ENCODE measurements at regions not wholly inside any gene's neighbourhood (a gene's known extent, or its start where the extent isn't known, plus 50 kb on each side); places are given as distances from the start of the nearest gene placed in this dataset.
A peak's percentile ranks its signal among the peaks of the same experiment; 100 is the strongest.

DNA sequence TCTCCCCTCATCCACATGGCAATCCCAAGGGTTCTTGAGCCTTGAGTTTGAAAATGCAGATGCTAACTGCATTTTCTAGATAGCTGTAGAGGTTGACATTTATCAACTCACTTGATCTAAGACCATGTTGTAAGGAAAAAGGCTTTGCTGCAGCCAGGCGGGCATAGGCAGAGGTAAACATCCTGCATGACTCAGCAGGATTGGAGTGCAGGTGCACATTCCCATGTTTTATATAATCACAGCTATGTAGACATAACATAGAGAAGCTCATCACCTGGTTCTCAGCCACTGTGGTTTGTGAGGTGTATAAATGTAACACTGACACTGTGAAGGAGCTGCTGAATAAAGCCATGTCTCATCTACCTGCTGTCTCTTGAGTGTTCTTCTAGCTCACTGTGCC, 62.3 kb upstream of the PDE5A start:
- intact Hi-C loops (cut with micrococcal nuclease) = no loop called here
- Histone ChIP-seq H2BK20ac (ENCODE audit: low read depth, low read length) (peak overlapping the region; percentile 86), H3K9me3 (ENCODE audit: control insufficient read depth, insufficient read depth, low read length) (no peaks in the 10 kb centered on the region), H3K18ac (ENCODE audit: low read depth, low read length) (peak overlapping the region; percentile 87), H3K4me2 (ENCODE audit: low read depth, low read length) (no peak overlapping the region), H3K79me1 (ENCODE audit: low read depth in 1 of 2, low read length in 2 of 2) (0 out of 4 replicates have a peak, but pooled peaks cover 0 to 4% of the 10 kb centered on the region in 2 experiments), H3K56ac (ENCODE audit: extremely low read depth, insufficient read depth, low read length) (no peak overlapping the region), H2AK5ac (ENCODE audit: low read depth, low read length) (peak overlapping the region; percentile 86; the same call in 1 of the 2 replicates), H2BK120ac (ENCODE audit: low read depth, low read length) (peak overlapping the region; percentile 77), H2AFZ (replicated peaks; ENCODE audit: low read length, poor library complexity) (no peak overlapping the region), H4K91ac (ENCODE audit: insufficient read depth, low read depth, low read length) (peak overlapping the region; percentile 63), H3K27ac (ENCODE audit: insufficient read depth, low read length) (0 out of 2 replicates have a peak overlapping the region, but pooled peaks have one; percentile 15), H3K4me1 (ENCODE audit: control insufficient read depth, insufficient read depth, low read length) (peaks cover 8% of the 10 kb centered on the region), H3K27me3 (ENCODE audit: control insufficient read depth, insufficient read depth, low read length) (no peaks in the 10 kb centered on the region), H3K23ac (ENCODE audit: low read depth, low read length) (no peak overlapping the region), H2AK9ac (replicated peaks; ENCODE audit: low read depth, low read length, poor library complexity) (no peak overlapping the region), H2BK15ac (ENCODE audit: low read depth, low read length) (peak overlapping the region; percentile 95; the same call in 2 of the 3 replicates), H3K9ac (ENCODE audit: low read depth, low read length) (no peak overlapping the region), H3K14ac (replicated peaks; ENCODE audit: low read depth, low read length) (peak overlapping the region; percentile 76; the same call in 1 of the 2 replicates), H4K20me1 (ENCODE audit: insufficient read depth, low read length) (no peaks in the 10 kb centered on the region), H4K8ac (ENCODE audit: low read depth in 2 of 2, low read length in 2 of 2) (peak overlapping the region in 1 of 2 experiments; percentile 56; a peak in 2 of 4 replicates), H3K4ac (ENCODE audit: low read depth, low read length) (peak overlapping the region; percentile 68), H4K5ac (ENCODE audit: low read depth, low read length) (peak overlapping the region; percentile 9; the same call in 1 of the 2 replicates), H3K36me3 (ENCODE audit: control insufficient read depth, insufficient read depth, low read length) (no peaks in the 10 kb centered on the region), H3K4me3 (ENCODE audit: insufficient read depth, low read depth, low read length) (no peak overlapping the region), H2BK5ac (ENCODE audit: low read depth, low read length, poor library complexity, severe bottlenecking) (peak overlapping the region; percentile 11), H3K9me1 (ENCODE audit: insufficient read depth, low read length) (peaks cover 4% of the 10 kb centered on the region; the same call in 1 of the 2 replicates)
- in situ Hi-C loops (cut with MboI; ENCODE audit: low sequenced_read_pairs) = no loop called here
- dilution Hi-C loops (cut with HindIII; ENCODE audit: low sequenced_read_pairs, unreplicated experiment) = no loop called here
- no peak for ATAC-seq (ENCODE audit: low read depth)
- no TSS peak for BruUV-seq (replicated peaks)
- ChIA-PET POLR2A (ENCODE audit: unreplicated experiment) (interaction anchor here (0.6 kb wide), 1 partner anchor 62 kb away, joined by 3 read pairs; the partner anchor contains the start of gene PDE5A), CTCF (interaction anchor here (0.8 to 1.6 kb wide), 2 partner anchors 39 to 63 kb away, joined by 3 to 7 read pairs; partner anchors contain the start of gene PDE5A)
- no peak for DNase-seq
- WGBS, 2 experiments (ENCODE audit: extremely low coverage in 2 of 2, insufficient read length in 1 of 2) = no CpG with 5 or more reads among the region's 1 CpG
- TF ChIP-seq NFE2L2 (IDR thresholded peaks at IDR 0.05; ENCODE audit: low read depth, low read length) = peak; percentile 76
- TF ChIP-seq MAZ (IDR thresholded peaks at IDR 0.05; ENCODE audit: borderline replicate concordance, low read depth, low read length) = no peak
